Fibroblast of skin of back (primary cell): ENCODE measurements at regions not wholly inside any gene's neighbourhood (a gene's known extent, or its start where the extent isn't known, plus 50 kb on each side); places are given as distances from the start of the nearest gene placed in this dataset.

Experiments used
- DNase-seq: peaks from one replicate; pipeline ENCODE4 v3.0.0-alpha.2; 2013

- DNase-seq: no peak
Measured at GRCh38 chr6:33950891-33951889, 147.4 kb upstream of the MLN start.

- no peak for DNase-seq
Measured at GRCh38 chr6:33950472-33950881, 146.7 kb upstream of the MLN start.

GRCh38 chr6:33949877-33950435, 146.2 kb upstream of the MLN start:
- DNase-seq: no peak

GRCh38 chr6:33949111-33949510, 145.3 kb upstream of the MLN start:
- no peak for DNase-seq

GRCh38 chr6:33947916-33948594, 144.3 kb upstream of the MLN start:
- no peak for DNase-seq

- DNase-seq: no peak
Measured at GRCh38 chr6:33947047-33947446, 143.2 kb upstream of the MLN start.

- DNase-seq: no peak
Measured at GRCh38 chr6:33945931-33946330, 142.1 kb upstream of the MLN start.

GRCh38 chr6:33944686-33945411, 141.0 kb upstream of the MLN start:
- DNase-seq: no peak

GRCh38 chr6:33936886-33937285, 133.1 kb upstream of the MLN start:
- peak; percentile 40 for DNase-seq

GRCh38 chr6:33935439-33936080, 131.8 kb upstream of the MLN start:
- no peak for DNase-seq

GRCh38 chr6:33934731-33935270, 131.0 kb upstream of the MLN start:
- no peak for DNase-seq

- no peak for DNase-seq
Measured at GRCh38 chr6:33933101-33933500, 129.3 kb upstream of the MLN start.

GRCh38 chr6:33931799-33932198, 128.0 kb upstream of the MLN start:
- no peak for DNase-seq

- peak; percentile 17 for DNase-seq
Measured at GRCh38 chr6:33929575-33930288, 125.9 kb upstream of the MLN start.

GRCh38 chr6:33927616-33928015, 123.8 kb upstream of the MLN start:
- peak; percentile 44 for DNase-seq

- no peak for DNase-seq
Measured at GRCh38 chr6:33927112-33927511, 123.3 kb upstream of the MLN start.

GRCh38 chr6:33926451-33926850, 122.6 kb upstream of the MLN start:
- peak; percentile 32 for DNase-seq

GRCh38 chr6:33925936-33926335, 122.1 kb upstream of the MLN start:
- no peak for DNase-seq

GRCh38 chr6:33925210-33925609, 121.4 kb upstream of the MLN start:
- DNase-seq: no peak

GRCh38 chr6:33924681-33925080, 120.9 kb upstream of the MLN start:
- DNase-seq: no peak

GRCh38 chr6:33923857-33924514, 120.2 kb upstream of the MLN start:
- no peak for DNase-seq
